ENCODE measurements at regions not wholly inside any gene's neighbourhood (a gene's known extent, or its start where the extent isn't known, plus 50 kb on each side); places are given as distances from the start of the nearest gene placed in this dataset.

DNA sequence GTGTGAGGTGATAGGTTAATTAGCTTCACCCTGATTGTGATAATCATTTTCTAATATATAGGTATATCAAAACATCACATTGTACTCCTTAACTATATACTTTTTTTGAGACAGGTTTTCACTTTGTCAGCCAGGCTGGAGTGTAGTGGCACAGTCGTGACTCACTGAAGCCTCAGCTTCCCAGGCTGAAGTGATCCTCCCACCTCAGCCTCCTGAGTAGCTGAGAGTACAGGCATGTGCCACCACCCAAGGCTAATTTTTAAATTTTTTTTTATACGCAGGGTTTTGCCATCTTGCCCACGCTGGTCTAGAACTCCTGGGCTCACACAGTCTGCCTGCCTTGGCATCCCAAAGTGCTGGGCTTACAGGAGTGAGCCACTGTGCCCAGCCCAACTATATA, 455.3 kb upstream of the MAF start:
- no peak for DNase-seq (ENCODE audit: extremely low read depth in 1 of 2, low read depth in 1 of 2)

DNA sequence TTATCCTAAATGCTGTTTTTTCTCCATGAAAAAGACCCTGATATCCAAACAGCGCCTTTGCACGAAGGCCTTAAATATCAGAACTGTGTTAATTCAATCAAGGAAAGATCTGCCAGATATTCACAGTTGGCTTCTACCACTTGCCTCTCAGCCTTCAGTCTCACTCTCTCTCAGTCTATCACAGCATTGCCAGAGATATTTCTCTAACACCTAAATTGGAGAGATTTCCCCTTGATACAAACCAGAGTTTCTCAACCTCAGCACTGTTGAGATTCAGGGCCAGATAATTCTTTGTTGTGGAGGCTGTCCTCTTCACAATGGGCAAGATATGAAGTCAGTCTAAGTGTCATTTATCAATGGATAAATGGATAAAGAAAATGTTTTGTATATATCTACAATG, 454.1 kb upstream of the MAF start:
- no peak for DNase-seq (ENCODE audit: extremely low read depth in 1 of 2, low read depth in 1 of 2)

DNA sequence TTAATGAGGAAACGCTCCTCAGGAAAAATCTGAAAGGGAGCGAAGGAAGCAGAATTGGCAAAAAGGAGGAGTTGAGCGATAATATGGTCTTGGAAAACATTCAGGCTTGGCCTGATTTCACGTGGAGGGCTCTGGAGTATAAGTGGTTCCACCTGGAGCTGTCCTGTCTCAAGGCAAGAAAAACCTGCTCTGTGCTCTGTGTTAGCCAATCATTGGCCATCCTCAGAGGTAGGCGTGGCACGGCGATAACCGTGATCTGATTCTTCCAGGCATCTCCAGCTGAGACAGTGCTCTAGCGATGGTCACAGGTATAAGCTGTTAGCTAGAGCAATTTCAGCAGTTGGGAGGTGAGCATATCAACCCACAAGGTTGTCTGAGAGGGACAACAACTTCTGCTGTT, 450.5 kb upstream of the MAF start:
- DNase-seq (ENCODE audit: extremely low read depth in 1 of 2, low read depth in 1 of 2), result no peak

DNA sequence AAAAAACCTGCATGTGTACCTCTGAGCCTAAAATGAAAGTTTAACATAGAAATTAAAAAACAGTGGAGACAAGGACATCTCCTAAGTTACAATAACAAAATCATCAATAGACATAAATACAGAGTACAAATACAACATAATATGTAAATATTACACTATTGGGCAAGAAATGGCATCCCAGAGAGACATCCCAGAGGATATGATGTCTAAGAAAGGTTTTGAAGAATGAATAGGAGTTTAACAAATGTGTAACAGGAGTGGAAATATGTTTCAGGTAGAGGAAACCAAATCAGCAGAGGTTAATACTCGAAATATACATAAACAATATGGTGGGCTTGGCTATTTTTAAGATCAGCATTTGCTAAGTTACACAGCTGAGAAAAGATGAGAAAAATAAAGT, 447.7 kb upstream of the MAF start:
- DNase-seq (ENCODE audit: extremely low read depth in 1 of 2, low read depth in 1 of 2), result no peak

DNA sequence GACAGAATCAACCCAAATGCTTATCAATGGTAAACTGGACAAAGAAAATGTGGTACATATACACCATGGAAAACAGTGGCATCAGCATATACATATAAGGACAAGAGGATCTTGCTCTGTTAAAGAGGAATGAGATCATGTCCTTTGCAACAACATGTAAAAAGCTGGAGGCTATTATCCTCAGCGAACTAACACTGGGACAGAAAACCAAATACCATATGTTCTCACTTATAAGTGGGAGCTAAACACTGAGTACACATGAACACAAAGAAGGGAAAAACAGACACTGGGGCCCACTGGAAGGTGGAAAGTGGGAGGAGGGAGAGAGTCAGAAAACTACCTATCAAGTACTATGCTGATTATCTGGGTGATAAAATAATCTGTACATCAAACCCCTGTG, 447.3 kb upstream of the MAF start:
- DNase-seq (ENCODE audit: extremely low read depth in 1 of 2, low read depth in 1 of 2), result no peak

DNA sequence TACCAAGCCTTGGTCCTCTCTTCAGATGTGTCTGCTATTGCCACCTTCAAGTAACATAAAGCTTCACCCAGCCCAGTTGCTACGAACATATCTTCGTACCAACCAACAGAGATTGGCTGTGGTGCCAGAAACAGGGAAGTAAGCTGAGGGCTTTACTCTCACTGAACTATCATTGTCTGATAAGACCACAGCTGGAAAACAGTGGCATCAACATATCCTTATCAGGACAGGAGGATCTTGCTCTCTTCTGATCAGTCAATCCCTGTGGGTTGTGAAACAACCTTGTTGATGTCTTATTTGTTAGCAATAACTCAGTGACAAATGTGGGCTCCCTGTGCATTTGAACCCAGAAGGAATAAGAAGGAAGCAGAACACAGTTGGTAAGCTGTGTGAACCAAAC, 446.3 kb upstream of the MAF start:
- no peak for DNase-seq (ENCODE audit: extremely low read depth in 1 of 2, low read depth in 1 of 2)

DNA sequence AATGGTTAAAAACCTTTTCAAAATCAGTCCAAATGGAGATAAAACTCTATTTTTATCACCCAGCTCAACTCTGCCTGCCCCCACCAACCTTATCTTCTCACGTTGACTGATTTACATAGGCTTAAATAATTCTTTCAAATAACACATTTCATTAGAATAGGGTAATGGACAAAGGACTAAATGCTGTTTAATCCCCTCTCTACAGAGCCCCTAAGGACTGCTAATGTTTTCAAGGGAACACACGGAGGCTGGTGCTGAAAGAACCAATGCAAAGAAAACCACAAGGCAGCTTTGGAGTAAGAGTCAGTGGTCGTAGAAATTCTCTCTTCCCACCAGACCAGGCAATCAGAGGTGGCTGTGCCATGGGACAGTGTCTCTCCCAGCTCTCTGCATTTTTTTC, 445.7 kb upstream of the MAF start:
- DNase-seq (ENCODE audit: extremely low read depth in 1 of 2, low read depth in 1 of 2), result no peak

DNA sequence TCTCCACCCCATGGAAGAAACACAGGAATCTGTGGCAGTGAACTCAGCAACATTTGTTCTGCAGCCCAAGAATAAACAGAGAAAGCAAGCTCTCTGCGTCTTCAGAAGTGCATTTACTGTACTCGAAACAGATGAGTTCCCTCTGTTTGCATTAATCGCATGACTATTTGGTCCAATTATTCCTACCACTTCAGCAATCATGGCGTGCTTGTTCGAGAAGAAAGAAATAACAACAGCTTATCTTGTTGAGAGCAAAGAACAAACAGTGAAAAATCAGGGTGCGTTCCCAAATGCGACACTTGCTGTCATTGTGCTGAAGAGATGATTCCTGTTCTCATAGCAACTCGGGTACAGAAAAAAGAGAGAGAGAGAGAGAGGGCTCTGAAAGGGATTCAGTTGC, 445.3 kb upstream of the MAF start:
- no peak for DNase-seq (ENCODE audit: extremely low read depth in 1 of 2, low read depth in 1 of 2)

DNA sequence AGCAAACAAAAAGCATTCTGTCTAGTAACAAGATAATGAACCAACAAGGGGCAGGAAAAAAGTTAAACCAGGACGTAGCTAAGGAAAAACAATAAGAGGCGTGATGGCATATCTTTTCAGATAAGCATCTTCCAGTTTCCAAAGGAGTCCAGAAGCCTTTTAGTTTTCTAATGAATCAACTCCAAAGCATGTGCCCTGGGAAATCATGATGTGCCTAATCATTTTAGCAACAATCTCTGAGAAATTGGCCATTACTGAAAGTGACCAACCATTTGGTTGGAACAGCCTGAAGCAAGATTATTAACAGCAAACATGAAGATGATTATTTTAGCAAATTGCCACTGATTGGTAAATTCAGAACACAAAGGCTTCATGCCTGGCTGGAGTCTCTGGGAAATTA, 440.9 kb upstream of the MAF start:
- no peak for DNase-seq (ENCODE audit: extremely low read depth in 1 of 2, low read depth in 1 of 2)

DNA sequence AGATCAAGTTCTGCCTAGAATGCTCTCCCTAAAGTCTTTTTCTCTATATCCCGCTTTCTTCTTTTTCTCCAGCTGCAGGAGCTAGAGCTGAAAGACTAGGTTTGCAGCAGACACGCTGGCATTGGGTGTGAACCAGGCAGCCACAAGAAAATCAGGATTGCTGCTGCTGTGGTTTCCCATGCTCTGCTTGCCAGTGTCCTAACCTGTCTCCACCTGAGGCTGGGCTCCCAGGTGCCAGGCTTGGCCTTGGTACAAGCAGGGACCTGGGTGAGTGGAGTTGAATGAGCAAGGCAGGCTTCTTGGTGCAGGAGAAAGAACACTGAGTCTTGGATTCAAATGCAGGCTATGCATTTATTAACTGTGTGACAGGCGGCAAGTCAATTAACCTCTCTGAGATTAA, 440.3 kb upstream of the MAF start:
- no peak for DNase-seq (ENCODE audit: extremely low read depth in 1 of 2, low read depth in 1 of 2)

DNA sequence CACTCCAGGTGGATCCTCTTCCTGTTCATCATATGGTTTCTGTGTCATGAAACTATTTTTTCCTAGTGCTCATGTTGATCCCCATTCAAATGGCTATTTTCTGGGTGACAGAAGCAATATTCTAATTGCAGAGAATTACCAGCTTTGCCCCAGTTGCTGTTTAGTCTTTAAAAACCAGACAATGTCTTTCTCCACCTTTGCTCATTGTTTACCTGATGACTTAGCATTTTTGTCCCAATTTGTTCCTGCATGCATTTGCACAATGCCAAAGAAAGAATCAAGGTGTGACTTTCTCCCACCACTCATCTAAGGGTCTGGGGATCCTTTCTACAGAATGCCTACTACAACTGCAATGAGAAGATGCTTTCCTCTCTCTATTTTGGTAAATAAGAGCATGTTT, 439.9 kb upstream of the MAF start:
- DNase-seq (ENCODE audit: extremely low read depth in 1 of 2, low read depth in 1 of 2), result no peak

DNA sequence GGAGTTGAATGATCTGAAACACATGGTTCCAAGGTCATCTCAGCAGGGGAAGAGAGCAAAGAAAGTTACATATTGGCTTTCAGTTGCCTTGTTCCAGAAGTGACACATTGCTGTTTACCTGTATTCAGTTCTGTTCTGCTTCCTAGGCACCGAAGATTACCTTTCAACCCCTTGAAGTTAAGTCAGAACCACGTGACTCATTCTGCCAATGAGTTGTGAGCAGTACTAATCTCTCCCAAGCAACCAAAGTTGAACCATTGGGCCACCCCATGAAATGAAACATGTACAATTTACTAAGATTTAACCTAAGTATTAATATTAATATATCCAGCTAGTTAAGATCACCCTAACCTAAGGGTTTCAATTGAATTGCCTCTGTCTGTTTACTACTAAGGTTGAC, 439.2 kb upstream of the MAF start:
- DNase-seq (ENCODE audit: extremely low read depth in 1 of 2, low read depth in 1 of 2), result no peak

DNA sequence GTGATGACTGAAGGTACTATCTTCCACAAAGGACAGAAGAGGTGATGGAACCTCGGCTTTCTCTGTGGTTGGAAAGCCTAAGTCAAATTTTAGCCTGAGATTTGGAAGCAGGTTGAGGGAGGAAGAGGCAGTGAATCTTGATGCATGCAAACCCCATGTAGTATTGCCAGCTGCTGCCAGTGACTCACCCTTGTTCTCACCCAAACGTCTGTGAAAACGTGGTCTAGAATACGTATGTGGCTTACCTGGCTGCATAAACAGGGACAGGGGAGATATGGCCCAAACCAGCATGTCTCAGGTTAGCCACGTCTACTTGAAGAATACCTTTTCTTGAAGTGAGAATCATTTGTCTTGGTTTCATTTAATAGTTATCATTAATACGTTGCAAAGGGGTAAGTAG, 438.0 kb upstream of the MAF start:
- no peak for DNase-seq (ENCODE audit: extremely low read depth in 1 of 2, low read depth in 1 of 2)

DNA sequence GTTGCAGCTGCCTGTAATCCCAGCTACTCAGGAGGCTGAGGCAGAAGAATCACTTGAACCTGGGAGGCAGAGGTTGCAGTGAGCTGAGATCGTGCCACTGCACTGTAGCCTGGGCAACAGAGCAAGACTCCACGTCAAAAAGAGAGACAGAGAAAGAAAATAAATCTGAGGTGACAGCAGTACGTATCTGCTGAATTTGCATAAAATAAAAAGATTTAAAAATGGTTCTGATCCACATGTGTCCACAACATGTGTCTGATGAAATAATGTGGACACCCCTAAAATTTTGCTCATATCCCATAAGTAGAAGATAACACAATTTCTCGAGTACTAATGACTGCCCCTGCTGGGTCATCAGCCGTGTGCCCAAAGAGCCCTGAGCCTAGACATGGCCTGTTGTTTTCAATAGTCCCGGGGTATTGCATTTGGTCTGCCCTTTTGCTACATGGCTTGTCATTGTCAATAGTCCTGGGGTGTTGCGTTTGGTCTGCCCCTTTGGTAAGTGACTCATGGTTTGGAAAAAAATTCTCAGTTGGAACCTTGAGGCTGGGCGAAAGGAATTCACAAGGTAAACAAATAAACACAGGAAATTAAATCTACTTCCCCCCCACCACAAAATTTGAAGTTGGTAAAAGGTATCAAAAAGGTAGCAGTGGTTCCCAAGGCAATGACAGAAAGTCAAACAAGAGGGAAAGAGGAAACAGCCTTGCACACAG, 434.6 kb upstream of the MAF start:
- no peak for DNase-seq (ENCODE audit: extremely low read depth in 1 of 2, low read depth in 1 of 2)

DNA sequence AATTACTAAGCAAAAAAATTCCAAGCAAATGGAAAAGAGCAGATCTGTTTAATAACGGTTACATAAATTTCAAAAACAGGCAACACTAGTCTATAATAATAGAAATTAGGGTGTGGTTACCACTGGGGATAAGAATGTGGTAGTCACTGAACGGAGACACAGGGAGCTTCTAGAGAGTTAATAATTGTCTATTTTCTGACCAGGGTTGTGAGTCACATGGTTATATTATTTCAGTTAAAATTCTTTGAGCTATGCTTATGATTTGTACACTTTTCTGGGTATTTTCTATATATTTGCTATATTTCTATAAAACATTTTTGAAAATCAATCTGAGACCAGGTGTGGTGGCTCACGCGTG, 433.9 kb upstream of the MAF start:
- no peak for DNase-seq (ENCODE audit: extremely low read depth in 1 of 2, low read depth in 1 of 2)

DNA sequence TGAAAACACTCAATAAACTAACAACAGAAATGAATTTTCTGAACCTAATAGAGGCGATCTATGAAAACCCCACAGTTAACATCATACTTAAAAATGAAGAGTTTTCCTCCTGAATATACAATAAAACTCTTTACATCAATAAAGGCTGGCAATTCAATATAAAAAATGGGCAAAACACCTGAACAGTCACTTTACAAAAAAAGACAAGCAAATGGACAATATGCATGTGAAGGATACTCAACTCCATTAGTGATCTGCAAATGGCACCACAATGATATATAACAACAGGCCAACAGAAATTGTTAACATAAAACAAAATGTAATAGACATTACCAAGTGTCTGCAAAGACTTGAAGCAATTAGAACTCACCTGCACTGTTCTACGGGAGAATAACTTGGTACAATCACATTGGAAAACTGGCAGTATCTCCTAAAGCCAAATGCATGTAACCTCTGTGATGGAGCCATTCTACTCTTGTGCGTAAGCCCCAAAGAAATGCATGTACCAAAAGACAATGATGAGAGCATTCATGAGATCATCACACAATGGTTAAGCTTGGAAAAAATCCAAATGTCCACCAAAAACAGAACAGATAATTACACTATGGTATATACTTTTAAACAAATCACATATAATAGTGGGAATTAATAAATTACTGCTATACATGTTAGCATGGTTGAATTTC, 433.4 kb upstream of the MAF start:
- DNase-seq (ENCODE audit: extremely low read depth in 1 of 2, low read depth in 1 of 2), result no peak

DNA sequence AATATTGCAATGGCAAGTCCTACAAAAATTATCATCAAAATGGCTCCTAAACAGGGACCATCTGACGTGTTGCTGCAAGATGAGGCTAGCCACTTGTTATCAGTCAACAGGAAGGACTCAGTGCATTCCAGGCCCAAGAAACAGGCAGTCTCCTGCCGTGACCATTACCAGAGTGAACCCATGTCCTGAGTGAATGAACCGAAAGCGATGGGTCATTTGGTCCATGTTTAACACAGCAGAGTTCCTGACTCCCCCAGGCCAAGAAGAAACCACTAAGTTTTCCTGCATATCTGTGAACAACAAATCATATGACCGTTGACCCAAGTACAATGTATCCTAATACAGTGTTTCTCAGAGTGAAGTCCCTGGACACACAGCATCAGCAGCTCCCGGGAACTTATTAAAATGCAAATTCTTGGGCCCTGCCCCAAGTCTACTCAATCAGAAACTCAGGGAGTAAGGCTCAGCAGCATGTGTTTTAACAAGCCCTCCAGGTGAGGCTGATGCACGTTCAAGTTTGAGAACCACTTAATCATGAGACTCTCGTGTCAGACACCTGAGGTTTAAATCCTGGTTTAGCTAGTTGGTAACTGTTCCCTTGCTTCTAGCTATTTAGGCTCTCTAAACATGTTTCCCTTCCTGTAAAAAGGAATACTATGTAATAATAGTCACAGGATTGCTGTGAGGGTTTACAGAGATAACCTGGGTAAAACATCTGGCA, 429.4 kb upstream of the MAF start:
- DNase-seq (ENCODE audit: extremely low read depth in 1 of 2, low read depth in 1 of 2), result no peak

DNA sequence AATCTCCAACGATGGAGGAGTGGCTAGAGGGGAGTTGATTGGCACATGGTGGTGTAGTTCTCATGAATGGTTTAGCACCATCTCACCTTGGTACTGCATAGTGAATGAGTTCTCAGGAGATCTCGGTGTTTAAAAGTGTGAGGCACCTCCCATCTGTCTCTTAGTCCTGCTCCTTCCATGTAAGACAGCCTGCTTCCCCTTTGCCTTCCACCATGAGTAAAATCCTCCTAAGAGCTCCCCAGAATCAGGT, 428.8 kb upstream of the MAF start:
- DNase-seq (ENCODE audit: extremely low read depth in 1 of 2, low read depth in 1 of 2), result no peak

DNA sequence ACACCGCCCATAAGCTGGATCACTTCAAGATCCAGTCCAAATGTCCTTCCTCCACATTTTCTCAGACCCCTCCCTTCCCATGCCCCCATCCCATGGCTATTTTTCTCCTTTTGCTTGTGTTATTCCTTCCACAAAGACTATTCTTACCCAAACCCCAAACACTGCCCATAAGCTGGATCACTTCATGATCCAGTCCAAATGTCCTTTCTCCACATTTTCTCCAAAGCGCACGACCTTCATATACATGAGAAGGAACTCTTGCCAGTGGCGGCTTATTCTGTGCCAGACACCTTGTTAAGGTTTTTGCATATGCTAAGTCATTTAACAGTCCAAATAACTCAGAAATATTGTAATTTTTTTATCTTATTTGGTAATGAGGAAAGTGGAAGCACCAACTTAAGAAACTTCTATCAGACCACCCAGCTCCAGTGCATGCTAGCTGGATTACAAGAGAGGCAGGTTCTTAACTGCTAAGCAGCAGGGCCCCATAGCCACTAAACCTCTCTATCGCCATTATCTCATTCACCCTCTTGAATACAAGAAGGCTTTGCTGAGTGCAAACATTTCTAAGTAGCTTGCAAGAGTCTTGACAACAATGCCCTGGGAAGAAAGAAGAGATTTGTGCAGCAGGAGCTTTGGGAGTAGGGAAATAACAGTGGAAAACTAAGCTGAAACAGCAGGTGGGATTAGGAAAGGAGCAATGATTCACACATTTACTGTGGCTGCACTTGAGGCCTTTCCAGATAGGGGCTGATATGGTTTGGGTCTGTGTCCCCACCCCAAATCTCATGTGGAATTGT, 428.2 kb upstream of the MAF start:
- no peak for DNase-seq (ENCODE audit: extremely low read depth in 1 of 2, low read depth in 1 of 2)

DNA sequence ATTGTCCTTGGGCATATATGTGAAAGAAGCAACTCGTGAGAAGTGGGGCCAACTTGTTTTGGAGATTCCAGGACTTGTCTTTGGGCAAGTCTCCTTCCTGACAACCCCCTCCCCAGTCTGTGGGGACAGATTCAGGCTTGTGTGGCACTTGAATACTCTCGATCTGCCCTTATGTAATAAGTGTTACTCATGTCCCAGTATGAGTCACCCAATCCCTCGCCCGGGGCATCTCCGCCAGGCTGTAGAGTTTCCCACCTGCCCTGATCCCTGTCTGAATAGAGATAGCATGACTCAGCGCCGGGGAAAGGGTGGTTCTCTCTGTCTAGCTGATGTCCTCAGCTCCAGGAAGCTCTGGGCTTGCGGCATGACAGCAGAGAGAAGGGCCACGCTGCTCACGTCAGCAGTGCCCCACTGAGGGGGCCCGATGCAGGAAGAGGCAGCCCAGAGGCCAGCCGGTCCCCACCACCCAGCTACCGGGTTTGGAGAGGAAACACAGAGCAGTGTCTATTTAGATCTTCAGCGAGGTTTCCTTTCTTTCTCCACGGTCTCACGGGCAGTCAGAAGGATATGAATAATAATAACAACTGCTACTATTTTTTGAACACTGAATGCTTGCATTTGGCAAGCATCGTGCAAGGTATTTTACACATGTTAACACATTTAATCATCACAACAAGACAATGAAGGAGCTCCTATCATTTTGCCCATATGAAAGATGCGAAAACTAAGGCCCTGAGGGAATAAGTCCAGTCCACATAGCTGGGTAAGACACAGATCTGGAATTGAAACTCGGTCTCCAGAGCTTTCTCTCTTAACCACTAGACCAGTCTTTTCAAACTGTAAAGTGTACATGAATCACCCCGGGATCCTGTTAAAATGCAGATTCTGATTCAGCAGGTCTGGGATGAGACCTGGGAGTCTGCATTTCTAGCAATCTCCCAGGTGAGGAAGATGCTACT, 426.7 kb upstream of the MAF start:
- DNase-seq (ENCODE audit: extremely low read depth in 1 of 2, low read depth in 1 of 2), result peak; percentile 19 to 45

DNA sequence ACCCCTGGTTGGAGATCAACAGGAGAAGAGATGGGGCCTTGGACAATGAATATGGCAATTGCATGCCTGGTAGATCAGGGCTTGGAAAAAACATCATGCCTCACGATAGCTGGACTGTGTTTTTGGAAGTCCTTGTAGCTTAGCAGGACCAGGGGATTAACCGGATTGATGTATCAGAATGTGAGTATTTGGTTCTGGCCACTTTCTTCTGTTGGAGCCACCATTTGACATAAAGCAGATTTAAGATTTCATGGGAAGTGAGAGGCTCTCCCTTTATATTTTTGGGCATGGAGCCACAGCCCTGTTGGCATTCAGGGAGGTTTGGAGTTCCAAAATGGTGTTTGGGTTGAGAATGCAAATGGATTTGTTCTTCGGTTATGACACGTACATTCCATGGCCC, 424.7 kb upstream of the MAF start:
- no peak for DNase-seq (ENCODE audit: extremely low read depth in 1 of 2, low read depth in 1 of 2)

Data from stimulated activated CD8-positive, alpha-beta memory T cell treated with anti-CD3 and anti-CD28 coated beads, Interleukin-7, amount 100 ng/mL, for 48 hours (primary cell).